Transverse colon (tissue), 3 donors: ENCODE measurements at regions not wholly inside any gene's neighbourhood (a gene's known extent, or its start where the extent isn't known, plus 50 kb on each side); places are given as distances from the start of the nearest gene placed in this dataset.

ENCODE experiments used
- POLR2A ChIP-seq: fragments of 450-650 bp; IDR thresholded peaks from one replicate; pipeline ENCODE4 v1.6.1; 2016; ENCODE audit warnings: antibody characterized with exemption, mild to moderate bottlenecking, moderate library complexity
- TF ChIP-seq, protein P1 (sequence below), 5 experiments: fragments of 200-600 bp in 3 of 5; fragments of 450-650 bp in 2 of 5; sonication (generic) in 3 of 5; IDR thresholded peaks; 1 replicate in 2 of 5; 2 replicates in 3 of 5; pipeline ENCODE4 v1.5.1; 2016 to 2017; ENCODE audit warnings: antibody characterized with exemption in 5 of 5, inconsistent platforms in 3 of 5, mild to moderate bottlenecking in 2 of 5, moderate library complexity in 1 of 5

DNA sequence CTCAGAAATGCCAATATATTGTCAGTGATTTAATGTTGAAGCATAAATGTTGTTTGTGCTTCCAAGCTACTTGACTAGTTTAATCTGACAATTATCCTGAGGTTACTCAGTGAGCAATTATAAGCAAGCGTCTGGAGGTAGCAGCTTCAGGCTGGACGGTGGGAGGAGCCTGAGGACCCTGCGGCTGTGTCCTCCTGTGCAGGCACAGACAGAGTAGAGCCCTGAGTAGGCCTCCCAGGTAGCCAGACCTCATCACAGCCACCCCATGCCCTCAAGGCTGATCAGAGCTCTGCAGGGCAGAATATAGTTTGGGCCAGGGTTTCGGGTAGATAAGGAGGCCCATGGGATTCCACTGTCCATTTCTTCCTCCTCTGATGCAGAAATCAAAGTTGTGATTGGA, 153.6 kb downstream of the DRD1 start:
- TF ChIP-seq, protein P1, sequence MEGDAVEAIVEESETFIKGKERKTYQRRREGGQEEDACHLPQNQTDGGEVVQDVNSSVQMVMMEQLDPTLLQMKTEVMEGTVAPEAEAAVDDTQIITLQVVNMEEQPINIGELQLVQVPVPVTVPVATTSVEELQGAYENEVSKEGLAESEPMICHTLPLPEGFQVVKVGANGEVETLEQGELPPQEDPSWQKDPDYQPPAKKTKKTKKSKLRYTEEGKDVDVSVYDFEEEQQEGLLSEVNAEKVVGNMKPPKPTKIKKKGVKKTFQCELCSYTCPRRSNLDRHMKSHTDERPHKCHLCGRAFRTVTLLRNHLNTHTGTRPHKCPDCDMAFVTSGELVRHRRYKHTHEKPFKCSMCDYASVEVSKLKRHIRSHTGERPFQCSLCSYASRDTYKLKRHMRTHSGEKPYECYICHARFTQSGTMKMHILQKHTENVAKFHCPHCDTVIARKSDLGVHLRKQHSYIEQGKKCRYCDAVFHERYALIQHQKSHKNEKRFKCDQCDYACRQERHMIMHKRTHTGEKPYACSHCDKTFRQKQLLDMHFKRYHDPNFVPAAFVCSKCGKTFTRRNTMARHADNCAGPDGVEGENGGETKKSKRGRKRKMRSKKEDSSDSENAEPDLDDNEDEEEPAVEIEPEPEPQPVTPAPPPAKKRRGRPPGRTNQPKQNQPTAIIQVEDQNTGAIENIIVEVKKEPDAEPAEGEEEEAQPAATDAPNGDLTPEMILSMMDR (IDR thresholded peaks at IDR 0.05), result no peak
- no peak for TF ChIP-seq POLR2A
